WTC11 (cell line): ENCODE measurements at regions not wholly inside any gene's neighbourhood (a gene's known extent, or its start where the extent isn't known, plus 50 kb on each side); places are given as distances from the start of the nearest gene placed in this dataset.

ENCODE experiments used
- ATAC-seq: fragments of 200-7000 bp; cut with Tn5 transposase; 2 replicates; pipeline ENCODE4 v1.10.0; 2021; ENCODE audit warnings: mild to moderate bottlenecking, moderate library complexity
- CTCF ChIA-PET: fragments of 300-600 bp; sonication (Branson Sonifier 250); formaldehyde crosslinking; loops from one replicate; lab custom pipeline; 2021; ENCODE audit warnings: antibody characterized with exemption; lab: Charles Lee
- POLR2A ChIA-PET: fragments of 350-600 bp; sonication (Branson Sonifier 250); formaldehyde crosslinking; loops from one replicate; lab custom pipeline; 2021; ENCODE audit warnings: antibody characterized with exemption; lab: Charles Lee
- DNase-seq: peaks from one replicate; pipeline ENCODE4 v3.0.0; 2021; ENCODE audit warnings: low spot score
- H3K27ac Mint-ChIP-seq: 2 replicates; pipeline ENCODE4 v1.8.0; 2021; ENCODE audit warnings: mixed read lengths
- H3K27me3 Mint-ChIP-seq: 2 replicates; pipeline ENCODE4 v1.8.0; 2021; ENCODE audit warnings: low read depth, mild to moderate bottlenecking, moderate library complexity, mixed read lengths
- H3K36me3 Mint-ChIP-seq: 2 replicates; pipeline ENCODE4 v1.8.0; 2021; ENCODE audit warnings: mixed read lengths
- H3K4me1 Mint-ChIP-seq: 2 replicates; pipeline ENCODE4 v1.8.0; 2022; ENCODE audit warnings: mixed read lengths
- H3K4me3 Mint-ChIP-seq: 2 replicates; pipeline ENCODE4 v1.8.0; 2021; ENCODE audit warnings: mild to moderate bottlenecking, moderate library complexity, mixed read lengths
- H3K9me3 Mint-ChIP-seq: 2 replicates; pipeline ENCODE4 v1.8.0; 2021; ENCODE audit warnings: mixed read lengths
- ATF1 ChIP-seq: sonication (generic); formaldehyde crosslinking; IDR thresholded peaks from 2 replicates; pipeline ENCODE4 v1.8.1; 2023; ENCODE audit warnings: mild to moderate bottlenecking, moderate library complexity, missing genetic modification reagents
- CBFB ChIP-seq: sonication (generic); formaldehyde crosslinking; IDR thresholded peaks from 2 replicates; pipeline ENCODE4 v1.8.1; 2022; ENCODE audit warnings: mild to moderate bottlenecking, low read depth, missing genetic modification reagents
- CDX4 ChIP-seq: fragments of 250-450 bp; sonication (Bioruptor Pico); IDR thresholded peaks from 2 replicates; pipeline ENCODE4 v1.9.0; 2021; ENCODE audit warnings: moderate library complexity, mild to moderate bottlenecking, inconsistent platforms, borderline replicate concordance
- CREB1 ChIP-seq: sonication (generic); formaldehyde crosslinking; IDR thresholded peaks from 2 replicates; pipeline ENCODE4 v1.8.0; 2023; ENCODE audit warnings: mild to moderate bottlenecking, missing genetic modification reagents
- E2F4 ChIP-seq: sonication (generic); formaldehyde crosslinking; IDR thresholded peaks from 2 replicates; pipeline ENCODE4 v1.8.1; 2022; ENCODE audit warnings: low read depth, mild to moderate bottlenecking, moderate library complexity, missing genetic modification reagents, borderline replicate concordance
- E2F5 ChIP-seq: sonication (generic); formaldehyde crosslinking; IDR thresholded peaks from 2 replicates; pipeline ENCODE4 v1.8.1; 2022; ENCODE audit warnings: mild to moderate bottlenecking, moderate library complexity, missing genetic modification reagents
- ETV6 ChIP-seq: sonication (generic); formaldehyde crosslinking; IDR thresholded peaks from 2 replicates; pipeline ENCODE4 v1.8.1; 2022; ENCODE audit warnings: mild to moderate bottlenecking, missing genetic modification reagents
- FOXP1 ChIP-seq: sonication (generic); formaldehyde crosslinking; IDR thresholded peaks from 2 replicates; pipeline ENCODE4 v1.8.0; 2022; ENCODE audit warnings: missing genetic modification reagents, mild to moderate bottlenecking, moderate library complexity, borderline replicate concordance
- GTF2I ChIP-seq: fragments of 250-450 bp; sonication (Bioruptor Pico); conservative IDR thresholded peaks from 2 replicates; pipeline ENCODE4 v1.4.0; 2021; ENCODE audit warnings: mild to moderate bottlenecking
- HMGA2 ChIP-seq: fragments of 250-450 bp; sonication (Bioruptor Pico); IDR thresholded peaks from 2 replicates; pipeline ENCODE4 v1.4.0; 2021; ENCODE audit warnings: mild to moderate bottlenecking, moderate library complexity
- KAT7 ChIP-seq: sonication (generic); formaldehyde crosslinking; IDR thresholded peaks from 2 replicates; pipeline ENCODE4 v1.8.1; 2023; ENCODE audit warnings: missing genetic modification reagents, mild to moderate bottlenecking, borderline replicate concordance
- MAX ChIP-seq: sonication (generic); formaldehyde crosslinking; IDR thresholded peaks from 2 replicates; pipeline ENCODE4 v1.8.0; 2022; ENCODE audit warnings: mild to moderate bottlenecking, missing genetic modification reagents
- MLX ChIP-seq: sonication (generic); formaldehyde crosslinking; IDR thresholded peaks from 2 replicates; pipeline ENCODE4 v1.8.1; 2023; ENCODE audit warnings: mild to moderate bottlenecking, missing genetic modification reagents, moderate library complexity
- MXD4 ChIP-seq: fragments of 250-450 bp; sonication (Bioruptor Pico); IDR thresholded peaks from 2 replicates; pipeline ENCODE4 v1.8.0; 2021; ENCODE audit warnings: mild to moderate bottlenecking, moderate library complexity, borderline replicate concordance
- NR1H2 ChIP-seq: sonication (generic); formaldehyde crosslinking; IDR thresholded peaks from 2 replicates; pipeline ENCODE4 v1.9.0; 2021; ENCODE audit warnings: mild to moderate bottlenecking, moderate library complexity, missing genetic modification reagents
- PRRX2 ChIP-seq: fragments of 250-450 bp; sonication (Bioruptor Pico); IDR thresholded peaks from 2 replicates; pipeline ENCODE4 v1.8.0; 2021; ENCODE audit warnings: mild to moderate bottlenecking
- STAT6 ChIP-seq: sonication (generic); formaldehyde crosslinking; conservative IDR thresholded peaks from 2 replicates; pipeline ENCODE4 v1.8.1; 2023; ENCODE audit warnings: mild to moderate bottlenecking, low read depth, missing genetic modification reagents, moderate library complexity
- ZBTB21 ChIP-seq: sonication (generic); formaldehyde crosslinking; IDR thresholded peaks from 2 replicates; pipeline ENCODE4 v1.8.1; 2023; ENCODE audit warnings: mild to moderate bottlenecking, missing genetic modification reagents, borderline replicate concordance
- ZNF121 ChIP-seq: sonication (generic); formaldehyde crosslinking; IDR thresholded peaks from 2 replicates; pipeline ENCODE4 v1.8.0; 2023; ENCODE audit warnings: missing genetic modification reagents
- ZNF138 ChIP-seq: sonication (generic); formaldehyde crosslinking; conservative IDR thresholded peaks from 2 replicates; pipeline ENCODE4 v1.8.1; 2022; ENCODE audit warnings: mild to moderate bottlenecking, moderate library complexity, missing genetic modification reagents
- ZNF219 ChIP-seq: sonication (generic); formaldehyde crosslinking; IDR thresholded peaks from 2 replicates; pipeline ENCODE4 v1.8.0; 2023; ENCODE audit warnings: missing genetic modification reagents, mild to moderate bottlenecking, borderline replicate concordance
- ZNF263 ChIP-seq: sonication (generic); formaldehyde crosslinking; IDR thresholded peaks from 2 replicates; pipeline ENCODE4 v1.8.1; 2022; ENCODE audit warnings: low read depth, mild to moderate bottlenecking, moderate library complexity, missing genetic modification reagents
- ZNF416 ChIP-seq: fragments of 250-450 bp; sonication (Bioruptor Pico); IDR thresholded peaks from 2 replicates; pipeline ENCODE4 v1.9.0; 2021; ENCODE audit warnings: mild to moderate bottlenecking, inconsistent platforms

GRCh38 chr10:10731366-10731765, 286.3 kb upstream of the CELF2 start:
- ChIA-PET POLR2A (no interaction called here), CTCF (no interaction called here)
- no peak overlapping the region for H3K4me3 Mint-ChIP-seq
- ATAC-seq = no peak
- no peaks in the 10 kb centered on the region for H3K36me3 Mint-ChIP-seq
- peaks cover 16% of the 10 kb centered on the region for H3K9me3 Mint-ChIP-seq
- peaks cover 5% of the 10 kb centered on the region for H3K4me1 Mint-ChIP-seq
- no peak overlapping the region for H3K27ac Mint-ChIP-seq
- TF ChIP-seq CBFB (CRISPR knock-in tag) (no peak), ETV6 (CRISPR knock-in tag) (no peak), ZBTB21 (CRISPR knock-in tag) (no peak), ZNF263 (CRISPR knock-in tag) (no peak)
- H3K27me3 Mint-ChIP-seq = no peaks in the 10 kb centered on the region
- DNase-seq = no peak

GRCh38 chr10:10734356-10735064, 283.2 kb upstream of the CELF2 start:
- Mint-ChIP-seq H3K36me3 (no peaks in the 10 kb centered on the region), H3K4me1 (peaks cover 5% of the 10 kb centered on the region), H3K27ac (no peak overlapping the region), H3K4me3 (no peak overlapping the region), H3K9me3 (peaks cover 16% of the 10 kb centered on the region), H3K27me3 (no peaks in the 10 kb centered on the region)
- ChIA-PET CTCF (no interaction called here), POLR2A (no interaction called here)
- ATAC-seq = no peak
- no peak for DNase-seq
- no peak for TF ChIP-seq ATF1
- TF ChIP-seq ZNF219 (CRISPR knock-in tag) = no peak

- CTCF ChIA-PET = no interaction called here
Observed at GRCh38 chr10:10745291-10745690, 272.4 kb upstream of the CELF2 start.

More at GRCh38 chr10:10745291-10745690, 272.4 kb upstream of the CELF2 start:
- Mint-ChIP-seq H3K9me3 (peaks cover 8% of the 10 kb centered on the region), H3K27me3 (no peaks in the 10 kb centered on the region)
- TF ChIP-seq STAT6 (CRISPR knock-in tag) (no peak), ZNF121 (CRISPR knock-in tag) (no peak), MXD4 (CRISPR knock-in tag) (no peak), E2F4 (CRISPR knock-in tag) (no peak), CREB1 (CRISPR knock-in tag) (no peak), KAT7 (no peak), E2F5 (CRISPR knock-in tag) (no peak), CBFB (CRISPR knock-in tag) (no peak), PRRX2 (no peak), MAX (CRISPR knock-in tag) (no peak), ZNF138 (CRISPR knock-in tag) (no peak), GTF2I (CRISPR knock-in tag) (no peak), ZNF416 (CRISPR knock-in tag) (no peak), MLX (no peak), NR1H2 (no peak), CDX4 (CRISPR knock-in tag) (no peak), HMGA2 (no peak), FOXP1 (CRISPR knock-in tag) (no peak)
- TF ChIP-seq, all 79 proteins: peak for 0
- ATAC-seq (no peak), DNase-seq (no peak)
- Mint-ChIP-seq H3K36me3 (peaks cover 7% of the 10 kb centered on the region), H3K27ac (no peak overlapping the region), H3K4me3 (no peak overlapping the region), H3K4me1 (peaks cover 12% of the 10 kb centered on the region)
- POLR2A ChIA-PET = no interaction called here
